GM18909 (cell line): ENCODE measurements at regions not wholly inside any gene's neighbourhood (a gene's known extent, or its start where the extent isn't known, plus 50 kb on each side); places are given as distances from the start of the nearest gene placed in this dataset.

Experiments
- ATAC-seq: cut with Tn5 transposase; IDR thresholded peaks from one replicate; pipeline ENCODE4 v1.9.1; 2021; ENCODE audit warnings: mild to moderate bottlenecking; ENCODE audit not compliant: unreplicated experiment, poor library complexity

- no peak for ATAC-seq
Observed at GRCh38 chr11:95521133-95521542, 268.4 kb downstream of the FAM76B start.

- no peak for ATAC-seq
Observed at GRCh38 chr11:95520369-95521132, 269.0 kb downstream of the FAM76B start.

GRCh38 chr11:95519912-95520311 is 269.7 kb downstream of the FAM76B start:
- no peak for ATAC-seq

- ATAC-seq: no peak
Observed at GRCh38 chr11:95517453-95517852, 272.1 kb downstream of the FAM76B start.

GRCh38 chr11:95516786-95517185 is 272.8 kb downstream of the FAM76B start:
- no peak for ATAC-seq

GRCh38 chr11:95516175-95516574 is 273.4 kb downstream of the FAM76B start:
- no peak for ATAC-seq

GRCh38 chr11:95515371-95515770 is 274.2 kb downstream of the FAM76B start:
- no peak for ATAC-seq

- no peak for ATAC-seq
Observed at GRCh38 chr11:95514416-95515110, 275.0 kb downstream of the FAM76B start.

GRCh38 chr11:95512682-95513081 is 276.9 kb downstream of the FAM76B start:
- no peak for ATAC-seq

- no peak for ATAC-seq
Observed at GRCh38 chr11:95512177-95512576, 277.4 kb downstream of the FAM76B start.

- ATAC-seq: no peak
Observed at GRCh38 chr11:95508219-95508890, 277.4 kb upstream of the SESN3 start.

- ATAC-seq: no peak
Observed at GRCh38 chr11:95507794-95508193, 276.8 kb upstream of the SESN3 start.

GRCh38 chr11:95506777-95507176 is 275.8 kb upstream of the SESN3 start:
- ATAC-seq: no peak

GRCh38 chr11:95505927-95506426 is 275.0 kb upstream of the SESN3 start:
- ATAC-seq: no peak

- ATAC-seq: no peak
Observed at GRCh38 chr11:95503047-95503446, 272.0 kb upstream of the SESN3 start.

GRCh38 chr11:95502522-95502921 is 271.5 kb upstream of the SESN3 start:
- ATAC-seq: no peak

GRCh38 chr11:95501761-95502266 is 270.8 kb upstream of the SESN3 start:
- ATAC-seq: no peak

- ATAC-seq: no peak
Observed at GRCh38 chr11:95500466-95500865, 269.5 kb upstream of the SESN3 start.

- no peak for ATAC-seq
Observed at GRCh38 chr11:95499516-95500135, 268.6 kb upstream of the SESN3 start.

- no peak for ATAC-seq
Observed at GRCh38 chr11:95498722-95499425, 267.9 kb upstream of the SESN3 start.
